ENCODE measurements at regions not wholly inside any gene's neighbourhood (a gene's known extent, or its start where the extent isn't known, plus 50 kb on each side); places are given as distances from the start of the nearest gene placed in this dataset.
"Not testable (repeated sequence)": the region's sequence is repeated elsewhere in the genome, so short reads cannot be mapped to it uniquely, and the experiment has no call there.

DNA sequence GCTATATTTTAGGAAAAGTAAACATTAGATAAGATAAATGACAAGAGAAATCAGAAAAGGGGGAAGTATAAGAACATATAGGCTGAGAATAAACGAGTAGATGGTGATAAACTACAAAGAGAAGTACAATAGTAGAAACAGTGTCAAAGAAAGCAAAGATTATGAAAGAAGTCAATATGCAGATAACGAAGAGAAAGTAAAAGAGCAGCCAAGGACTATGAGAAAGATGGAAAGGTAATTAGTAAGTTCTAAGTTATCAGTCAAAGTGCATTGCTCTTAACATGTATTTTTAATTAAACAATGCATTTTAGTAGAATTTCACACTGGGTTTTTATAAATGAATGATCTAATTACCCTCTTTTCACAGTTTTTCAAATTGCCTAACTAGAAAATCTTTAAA lies 1801.3 kb upstream of the PCDH10 start:
- no peak overlapping the region for H3K27ac ChIP-seq (ENCODE audit: low read depth, low read length)
- no peaks in the 10 kb centered on the region for H3K36me3 Mint-ChIP-seq
- H3K4me3 Mint-ChIP-seq: no peak overlapping the region
- H3K27me3 Mint-ChIP-seq: no peaks in the 10 kb centered on the region
- no peaks in the 10 kb centered on the region for H3K27me3 ChIP-seq (ENCODE audit: insufficient read depth, low read length, poor library complexity, severe bottlenecking)
- no peak overlapping the region for H3K27ac Mint-ChIP-seq
- H3K9me3 Mint-ChIP-seq: peaks cover 3 to 32% (median 9%) of the 10 kb centered on the region in 5 donors
- DNase-seq: no peak
- ChIA-PET POLR2A (no interaction called here), CTCF (no interaction called here)
- H3K36me3 ChIP-seq (ENCODE audit: insufficient read depth, low read length): no peaks in the 10 kb centered on the region
- no peaks in the 10 kb centered on the region for H3K4me1 ChIP-seq (ENCODE audit: insufficient read depth, low read length)
- no peak overlapping the region for H3K4me3 ChIP-seq (ENCODE audit: low read length)
- no peaks in the 10 kb centered on the region for H3K9me3 ChIP-seq (ENCODE audit: low read length)
- no peaks in the 10 kb centered on the region for H3K4me1 Mint-ChIP-seq

DNA sequence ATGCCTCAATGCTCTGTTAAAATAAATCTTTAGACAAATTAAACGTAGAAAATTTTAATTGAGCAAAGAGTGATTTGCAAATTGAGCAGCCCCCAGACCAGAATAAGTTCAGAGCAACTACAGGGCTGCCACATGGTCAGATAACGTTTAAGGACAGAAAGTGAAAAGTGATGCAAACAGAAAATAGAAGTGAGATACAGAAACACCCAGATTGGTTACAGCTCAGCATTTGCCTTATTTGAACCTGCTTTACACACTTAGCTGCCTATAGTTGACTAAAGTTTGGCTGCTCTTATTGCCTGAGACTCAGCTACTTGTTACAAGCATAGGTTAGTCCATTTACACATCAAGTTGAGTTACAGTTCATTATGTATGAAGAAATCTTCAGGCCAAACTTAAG lies 1800.8 kb upstream of the PCDH10 start:
- H3K27ac ChIP-seq (ENCODE audit: low read depth, low read length): no peak overlapping the region
- H3K4me1 ChIP-seq (ENCODE audit: insufficient read depth, low read length): no peaks in the 10 kb centered on the region
- ChIA-PET CTCF (no interaction called here), POLR2A (no interaction called here)
- no peak overlapping the region for H3K4me3 Mint-ChIP-seq
- no peaks in the 10 kb centered on the region for H3K36me3 ChIP-seq (ENCODE audit: insufficient read depth, low read length)
- no peaks in the 10 kb centered on the region for H3K27me3 ChIP-seq (ENCODE audit: insufficient read depth, low read length, poor library complexity, severe bottlenecking)
- H3K9me3 ChIP-seq (ENCODE audit: low read length): no peaks in the 10 kb centered on the region
- H3K9me3 Mint-ChIP-seq: peaks cover 3 to 31% (median 7%) of the 10 kb centered on the region in 5 donors
- H3K4me1 Mint-ChIP-seq: no peaks in the 10 kb centered on the region
- no peak overlapping the region for H3K27ac Mint-ChIP-seq
- H3K36me3 Mint-ChIP-seq: no peaks in the 10 kb centered on the region
- DNase-seq: no peak
- no peak overlapping the region for H3K4me3 ChIP-seq (ENCODE audit: low read length)
- H3K27me3 Mint-ChIP-seq: no peaks in the 10 kb centered on the region

DNA sequence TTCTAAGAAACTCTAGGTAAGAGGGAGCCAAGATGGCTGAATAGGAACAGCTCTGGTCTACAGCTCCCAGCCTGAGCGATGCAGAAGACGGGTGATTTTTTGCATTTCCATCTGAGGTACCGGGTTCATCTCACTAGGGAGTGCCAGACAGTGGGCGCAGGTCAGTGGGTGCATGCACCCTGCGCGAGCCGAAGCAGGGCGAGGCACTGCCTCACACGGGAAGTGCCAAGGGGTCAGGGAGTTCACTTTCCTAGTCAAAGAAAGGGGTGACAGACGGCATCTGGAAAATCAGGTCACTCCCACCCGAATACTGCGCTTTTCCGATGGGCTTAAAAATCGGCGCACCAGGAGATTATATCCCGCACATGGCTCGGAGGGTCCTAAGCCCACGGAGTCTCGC lies 1796.7 kb upstream of the PCDH10 start:
- H3K27ac ChIP-seq (ENCODE audit: low read depth, low read length); H3K36me3 Mint-ChIP-seq; H3K27me3 Mint-ChIP-seq; CTCF ChIA-PET; H3K4me3 Mint-ChIP-seq; DNase-seq; H3K27me3 ChIP-seq (ENCODE audit: insufficient read depth, low read length, poor library complexity, severe bottlenecking); H3K9me3 ChIP-seq (ENCODE audit: low read length); H3K36me3 ChIP-seq (ENCODE audit: insufficient read depth, low read length); POLR2A ChIA-PET; H3K4me3 ChIP-seq (ENCODE audit: low read length); H3K27ac Mint-ChIP-seq; H3K4me1 Mint-ChIP-seq; H3K4me1 ChIP-seq (ENCODE audit: insufficient read depth, low read length): not testable (repeated sequence)
- peaks cover 0 to 22% (median 6%) of the 10 kb centered on the region in 5 donors for H3K9me3 Mint-ChIP-seq

DNA sequence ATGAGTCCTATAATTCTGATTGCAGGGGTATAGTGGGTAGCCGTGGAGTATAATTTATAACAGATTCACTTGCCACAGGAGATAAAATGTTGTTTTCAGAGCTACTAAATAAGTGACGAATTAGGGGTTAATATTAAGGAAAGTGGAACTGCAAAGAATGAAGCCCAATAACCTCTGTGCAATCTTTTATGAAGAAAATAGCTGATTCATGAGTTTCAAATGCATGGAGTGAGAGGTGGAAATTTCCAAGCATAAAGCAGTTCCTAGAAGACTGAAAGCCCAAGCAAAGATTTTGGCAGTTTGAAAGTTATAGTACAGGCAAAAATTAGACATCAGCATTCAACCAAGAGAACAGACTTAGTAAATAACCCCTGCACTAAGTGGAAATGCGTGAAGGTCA lies 1782.4 kb upstream of the PCDH10 start:
- Histone ChIP-seq H3K4me1 (ENCODE audit: insufficient read depth, low read length) (no peaks in the 10 kb centered on the region), H3K36me3 (ENCODE audit: insufficient read depth, low read length) (no peaks in the 10 kb centered on the region), H3K27me3 (ENCODE audit: insufficient read depth, low read length, poor library complexity, severe bottlenecking) (no peaks in the 10 kb centered on the region), H3K27ac (ENCODE audit: low read depth, low read length) (no peak overlapping the region), H3K4me3 (ENCODE audit: low read length) (no peak overlapping the region), H3K9me3 (ENCODE audit: low read length) (no peaks in the 10 kb centered on the region)
- no peaks in the 10 kb centered on the region for H3K27me3 Mint-ChIP-seq
- H3K36me3 Mint-ChIP-seq: no peaks in the 10 kb centered on the region
- DNase-seq: no peak
- H3K9me3 Mint-ChIP-seq: peaks cover 0 to 27% (median 2%) of the 10 kb centered on the region in 5 donors
- no peak overlapping the region for H3K4me3 Mint-ChIP-seq
- no peaks in the 10 kb centered on the region for H3K4me1 Mint-ChIP-seq
- CTCF ChIA-PET: no interaction called here
- no peak overlapping the region for H3K27ac Mint-ChIP-seq
- POLR2A ChIA-PET: no interaction called here

DNA sequence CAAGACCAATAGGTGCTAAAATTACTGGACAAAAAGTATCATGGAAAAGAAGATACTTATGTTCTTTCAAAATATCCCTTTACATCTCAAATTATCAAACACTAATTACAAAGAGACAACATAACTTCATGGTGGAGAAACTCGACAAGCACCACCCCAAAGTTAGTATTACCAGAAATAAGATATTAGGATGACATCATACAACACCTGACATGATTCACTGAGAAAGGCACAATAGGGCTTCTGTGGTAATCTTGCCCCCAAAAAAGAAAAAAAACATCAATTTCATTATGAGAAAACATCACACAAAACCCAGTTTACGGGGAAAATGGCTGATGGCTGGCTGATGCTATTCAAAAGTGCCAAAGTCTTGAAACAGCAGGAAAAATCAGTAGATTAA lies 1781.7 kb upstream of the PCDH10 start:
- Mint-ChIP-seq H3K4me3 (no peak overlapping the region), H3K9me3 (peaks cover 2 to 24% (median 4%) of the 10 kb centered on the region in 5 donors), H3K4me1 (no peaks in the 10 kb centered on the region), H3K27ac (no peak overlapping the region), H3K27me3 (no peaks in the 10 kb centered on the region), H3K36me3 (peaks cover 0 to 3% (median 0%) of the 10 kb centered on the region in 3 donors)
- Histone ChIP-seq H3K4me1 (ENCODE audit: insufficient read depth, low read length) (no peaks in the 10 kb centered on the region), H3K36me3 (ENCODE audit: insufficient read depth, low read length) (no peaks in the 10 kb centered on the region), H3K27me3 (ENCODE audit: insufficient read depth, low read length, poor library complexity, severe bottlenecking) (no peaks in the 10 kb centered on the region), H3K9me3 (ENCODE audit: low read length) (no peaks in the 10 kb centered on the region), H3K4me3 (ENCODE audit: low read length) (no peak overlapping the region), H3K27ac (ENCODE audit: low read depth, low read length) (no peak overlapping the region)
- no peak for DNase-seq
- POLR2A ChIA-PET: no interaction called here
- CTCF ChIA-PET: no interaction called here

DNA sequence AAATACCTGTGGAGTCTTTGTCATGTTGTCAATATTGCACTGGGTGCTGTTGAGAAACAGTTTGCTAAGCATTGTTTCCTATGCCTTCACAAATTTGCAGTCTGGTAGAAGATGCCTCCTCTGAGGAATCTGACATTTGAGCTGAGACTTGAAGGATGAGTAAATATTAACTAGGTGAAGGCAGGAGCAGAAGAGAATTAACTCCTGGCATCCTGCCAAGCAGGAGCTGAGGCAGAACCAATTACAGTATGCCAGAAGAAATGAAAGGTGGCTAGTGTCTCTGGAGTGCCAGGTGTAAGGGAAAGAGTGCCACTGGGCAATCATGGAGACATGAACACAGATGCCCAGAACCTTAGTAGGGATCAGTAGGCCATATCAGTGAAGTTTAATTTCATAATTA lies 1778.2 kb upstream of the PCDH10 start:
- H3K27ac Mint-ChIP-seq: no peak overlapping the region
- ChIA-PET CTCF (no interaction called here), POLR2A (no interaction called here)
- DNase-seq: no peak
- Histone ChIP-seq H3K27me3 (ENCODE audit: insufficient read depth, low read length, poor library complexity, severe bottlenecking) (no peaks in the 10 kb centered on the region), H3K4me1 (ENCODE audit: insufficient read depth, low read length) (no peaks in the 10 kb centered on the region), H3K27ac (ENCODE audit: low read depth, low read length) (no peak overlapping the region), H3K36me3 (ENCODE audit: insufficient read depth, low read length) (no peaks in the 10 kb centered on the region), H3K4me3 (ENCODE audit: low read length) (no peak overlapping the region), H3K9me3 (ENCODE audit: low read length) (no peaks in the 10 kb centered on the region)
- peaks cover 0 to 3% (median 0%) of the 10 kb centered on the region in 3 donors for H3K36me3 Mint-ChIP-seq
- no peaks in the 10 kb centered on the region for H3K27me3 Mint-ChIP-seq
- H3K4me1 Mint-ChIP-seq: no peaks in the 10 kb centered on the region
- H3K4me3 Mint-ChIP-seq: no peak overlapping the region
- H3K9me3 Mint-ChIP-seq: peaks cover 0 to 24% (median 4%) of the 10 kb centered on the region in 5 donors

DNA sequence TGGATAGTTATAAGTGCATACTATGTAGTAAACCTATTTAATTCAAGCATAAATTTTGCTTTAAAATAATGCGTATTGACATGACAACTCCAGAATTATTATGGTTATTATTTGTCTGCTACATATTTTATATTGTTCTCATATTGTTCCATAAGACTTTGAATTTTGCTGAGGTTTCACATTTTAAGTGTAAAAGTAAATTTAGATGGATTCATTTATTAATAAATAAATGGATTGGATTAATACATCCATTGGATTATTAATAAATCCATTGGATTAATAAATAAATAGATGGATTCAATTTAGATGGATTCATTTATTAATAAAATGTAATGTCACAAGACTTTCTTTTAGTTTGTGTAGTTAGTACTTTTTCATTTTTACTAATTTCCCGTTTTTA lies 1768.0 kb upstream of the PCDH10 start:
- CTCF ChIA-PET: no interaction called here
- peaks cover 2 to 29% (median 9%) of the 10 kb centered on the region in 5 donors for H3K9me3 Mint-ChIP-seq

DNA sequence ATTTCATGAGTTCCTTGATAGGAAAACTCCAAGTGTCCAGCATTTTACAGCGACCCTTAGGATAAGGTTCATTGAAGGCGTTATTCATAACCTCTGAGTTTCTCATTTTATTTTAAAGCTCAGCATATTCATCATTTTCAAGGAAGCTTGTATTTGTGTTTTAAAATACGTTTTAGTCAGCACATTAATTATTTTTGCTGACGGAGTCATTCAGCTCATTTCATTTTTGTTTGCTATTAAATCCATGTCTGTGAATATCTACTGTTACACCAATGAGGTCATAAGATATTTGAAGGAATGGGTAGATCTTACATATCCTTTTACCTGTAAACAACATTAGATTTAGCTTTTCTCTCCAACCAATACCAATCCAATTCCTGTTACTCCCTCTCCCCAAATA lies 1766.3 kb upstream of the PCDH10 start:
- Histone ChIP-seq H3K27ac (ENCODE audit: low read depth, low read length) (no peak overlapping the region), H3K4me3 (ENCODE audit: low read length) (no peak overlapping the region), H3K27me3 (ENCODE audit: insufficient read depth, low read length, poor library complexity, severe bottlenecking) (no peaks in the 10 kb centered on the region), H3K36me3 (ENCODE audit: insufficient read depth, low read length) (no peaks in the 10 kb centered on the region), H3K4me1 (ENCODE audit: insufficient read depth, low read length) (no peaks in the 10 kb centered on the region), H3K9me3 (ENCODE audit: low read length) (no peaks in the 10 kb centered on the region)
- DNase-seq: no peak
- Mint-ChIP-seq H3K4me3 (no peak overlapping the region), H3K4me1 (no peaks in the 10 kb centered on the region), H3K9me3 (peaks cover 9 to 30% (median 14%) of the 10 kb centered on the region in 5 donors), H3K27me3 (no peaks in the 10 kb centered on the region), H3K27ac (no peak overlapping the region), H3K36me3 (no peaks in the 10 kb centered on the region)
- ChIA-PET POLR2A (no interaction called here), CTCF (no interaction called here)

More for the DNA sequence above, 1768.0 kb upstream of the PCDH10 start:
- H3K27me3 Mint-ChIP-seq: no peaks in the 10 kb centered on the region
- H3K27ac Mint-ChIP-seq: no peak overlapping the region
- H3K4me1 Mint-ChIP-seq: no peaks in the 10 kb centered on the region
- no peaks in the 10 kb centered on the region for H3K36me3 Mint-ChIP-seq
- POLR2A ChIA-PET: no interaction called here
- Histone ChIP-seq H3K9me3 (ENCODE audit: low read length) (no peaks in the 10 kb centered on the region), H3K4me1 (ENCODE audit: insufficient read depth, low read length) (no peaks in the 10 kb centered on the region), H3K27ac (ENCODE audit: low read depth, low read length) (no peak overlapping the region), H3K36me3 (ENCODE audit: insufficient read depth, low read length) (no peaks in the 10 kb centered on the region), H3K4me3 (ENCODE audit: low read length) (no peak overlapping the region), H3K27me3 (ENCODE audit: insufficient read depth, low read length, poor library complexity, severe bottlenecking) (no peaks in the 10 kb centered on the region)
- DNase-seq: no peak
- no peak overlapping the region for H3K4me3 Mint-ChIP-seq

DNA sequence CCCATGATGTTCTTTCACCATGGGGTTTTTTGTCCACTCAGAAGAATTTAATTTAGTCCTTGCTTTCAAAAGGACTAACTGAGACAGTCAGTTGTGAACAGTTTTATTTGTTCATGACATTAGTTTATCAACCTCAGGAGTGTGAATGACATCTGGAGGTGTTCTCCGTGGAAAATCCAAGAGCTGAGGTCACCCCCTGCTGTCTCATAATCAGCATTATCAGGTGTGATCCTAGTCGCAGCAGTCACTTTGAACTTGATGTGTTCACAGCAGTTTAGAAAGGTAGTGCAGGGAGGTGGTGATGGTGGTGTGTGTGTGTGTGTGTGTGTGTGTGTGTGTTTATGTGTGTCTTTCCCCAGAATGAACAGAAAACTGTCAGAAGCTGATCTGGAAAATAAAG lies 1760.8 kb upstream of the PCDH10 start:
- Histone ChIP-seq H3K27ac (ENCODE audit: low read depth, low read length) (no peak overlapping the region), H3K27me3 (ENCODE audit: insufficient read depth, low read length, poor library complexity, severe bottlenecking) (no peaks in the 10 kb centered on the region), H3K36me3 (ENCODE audit: insufficient read depth, low read length) (no peaks in the 10 kb centered on the region), H3K4me3 (ENCODE audit: low read length) (no peak overlapping the region), H3K4me1 (ENCODE audit: insufficient read depth, low read length) (no peaks in the 10 kb centered on the region), H3K9me3 (ENCODE audit: low read length) (no peaks in the 10 kb centered on the region)
- Mint-ChIP-seq H3K4me1 (no peaks in the 10 kb centered on the region), H3K4me3 (no peak overlapping the region), H3K27me3 (no peaks in the 10 kb centered on the region), H3K9me3 (peaks cover 2 to 19% (median 16%) of the 10 kb centered on the region in 5 donors), H3K27ac (no peak overlapping the region), H3K36me3 (no peaks in the 10 kb centered on the region)
- no peak for DNase-seq
- ChIA-PET CTCF (no interaction called here), POLR2A (no interaction called here)

Data from CD8-positive, alpha-beta memory T cell (primary cell).